ENCODE measurements at regions not wholly inside any gene's neighbourhood (a gene's known extent, or its start where the extent isn't known, plus 50 kb on each side); places are given as distances from the start of the nearest gene placed in this dataset.

DNA sequence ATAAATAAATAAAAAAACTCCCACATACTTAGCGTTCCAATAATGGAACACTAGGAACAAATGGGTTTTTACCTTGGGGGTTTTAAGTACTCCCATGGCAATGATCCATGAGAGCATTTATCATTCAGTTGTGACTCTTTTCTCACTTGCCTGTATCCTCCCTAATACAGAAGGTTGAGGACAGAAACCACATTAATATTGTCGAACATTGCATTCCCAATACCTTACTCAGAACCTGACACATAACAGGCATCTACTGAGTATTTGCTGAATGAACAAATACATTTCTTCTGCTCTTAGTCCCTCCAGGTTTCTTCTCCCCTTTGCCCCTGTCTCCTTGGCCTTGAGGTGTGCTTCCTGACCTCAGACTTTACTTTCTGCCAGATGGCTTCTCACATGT lies 175.9 kb downstream of the CEMIP2 start:
- TF ChIP-seq, protein P1, sequence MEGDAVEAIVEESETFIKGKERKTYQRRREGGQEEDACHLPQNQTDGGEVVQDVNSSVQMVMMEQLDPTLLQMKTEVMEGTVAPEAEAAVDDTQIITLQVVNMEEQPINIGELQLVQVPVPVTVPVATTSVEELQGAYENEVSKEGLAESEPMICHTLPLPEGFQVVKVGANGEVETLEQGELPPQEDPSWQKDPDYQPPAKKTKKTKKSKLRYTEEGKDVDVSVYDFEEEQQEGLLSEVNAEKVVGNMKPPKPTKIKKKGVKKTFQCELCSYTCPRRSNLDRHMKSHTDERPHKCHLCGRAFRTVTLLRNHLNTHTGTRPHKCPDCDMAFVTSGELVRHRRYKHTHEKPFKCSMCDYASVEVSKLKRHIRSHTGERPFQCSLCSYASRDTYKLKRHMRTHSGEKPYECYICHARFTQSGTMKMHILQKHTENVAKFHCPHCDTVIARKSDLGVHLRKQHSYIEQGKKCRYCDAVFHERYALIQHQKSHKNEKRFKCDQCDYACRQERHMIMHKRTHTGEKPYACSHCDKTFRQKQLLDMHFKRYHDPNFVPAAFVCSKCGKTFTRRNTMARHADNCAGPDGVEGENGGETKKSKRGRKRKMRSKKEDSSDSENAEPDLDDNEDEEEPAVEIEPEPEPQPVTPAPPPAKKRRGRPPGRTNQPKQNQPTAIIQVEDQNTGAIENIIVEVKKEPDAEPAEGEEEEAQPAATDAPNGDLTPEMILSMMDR (IDR thresholded peaks at IDR 0.05), result no peak
- no peak for TF ChIP-seq EHF (CRISPR knock-in tag; IDR thresholded peaks at IDR 0.05)
- TF ChIP-seq POLR2AphosphoS2 (conservative IDR thresholded peaks at IDR 0.05; ENCODE audit: low read length), result no peak
- no peak for TF ChIP-seq POLR2A (IDR thresholded peaks at IDR 0.05; ENCODE audit: low read length)
- no peak for TF ChIP-seq EP300 (IDR thresholded peaks at IDR 0.05)

All from A549 (cell line).